HEK293 (cell line): ENCODE measurements at regions not wholly inside any gene's neighbourhood (a gene's known extent, or its start where the extent isn't known, plus 50 kb on each side); places are given as distances from the start of the nearest gene placed in this dataset.

Experiments
- CTCF ChIP-seq: fragments of 450-650 bp; formaldehyde crosslinking; IDR thresholded peaks from 2 replicates; pipeline ENCODE4 v1.5.1; 2016; ENCODE audit warnings: missing biosample characterization, missing genetic modification characterization
- SP2 ChIP-seq: fragments of 450-650 bp; formaldehyde crosslinking; IDR thresholded peaks from 2 replicates; pipeline ENCODE4 v1.5.1; 2016; ENCODE audit warnings: missing biosample characterization, missing genetic modification characterization
- YY1 ChIP-seq: fragments of 450-650 bp; formaldehyde crosslinking; IDR thresholded peaks from 2 replicates; pipeline ENCODE4 v1.5.1; 2018; ENCODE audit warnings: missing biosample characterization, missing genetic modification characterization
- ZNF133 ChIP-seq: fragments of 450-650 bp; formaldehyde crosslinking; IDR thresholded peaks from 2 replicates; pipeline ENCODE4 v1.5.1; 2016; ENCODE audit warnings: missing biosample characterization, missing genetic modification characterization
- ZNF48 ChIP-seq: fragments of 450-650 bp; formaldehyde crosslinking; IDR thresholded peaks from 2 replicates; pipeline ENCODE4 v1.5.1; 2016; ENCODE audit warnings: missing biosample characterization, missing genetic modification characterization
- ZNF513 ChIP-seq: fragments of 450-650 bp; IDR thresholded peaks from 2 replicates; pipeline ENCODE4 v1.5.1; 2018; ENCODE audit warnings: missing biosample characterization, missing genetic modification characterization
- ZNF561 ChIP-seq: fragments of 450-650 bp; IDR thresholded peaks from 2 replicates; pipeline ENCODE4 v1.5.1; 2018; ENCODE audit warnings: missing biosample characterization, missing genetic modification characterization, borderline replicate concordance
- ZNF692 ChIP-seq: fragments of 450-650 bp; formaldehyde crosslinking; IDR thresholded peaks from 2 replicates; pipeline ENCODE4 v1.5.1; 2016; ENCODE audit warnings: missing biosample characterization, missing genetic modification characterization

- TF ChIP-seq ZNF692 (no peak), CTCF (tag by site-specific recombination) (no peak), ZNF513 (no peak), ZNF133 (tag by site-specific recombination) (no peak), ZNF561 (tag by site-specific recombination) (no peak), SP2 (tag by site-specific recombination) (no peak), YY1 (no peak), ZNF48 (no peak)
Measured at GRCh38 chr4:176939445-176939844, 146.7 kb upstream of the VEGFC start.
